Large intestine (tissue), 3 donors: ENCODE measurements at regions not wholly inside any gene's neighbourhood (a gene's known extent, or its start where the extent isn't known, plus 50 kb on each side); places are given as distances from the start of the nearest gene placed in this dataset.

Source experiments
- DNase-seq, 2 donors: peaks; one replicate each; pipeline versions ENCODE4 v3.0.0 to v3.0.0-alpha.2; 2013
- H3K27ac ChIP-seq: one replicate; pipeline ENCODE4 v1.5.1; 2013; ENCODE audit warnings: low read length
- H3K27me3 ChIP-seq: 2 replicates; pipeline ENCODE4 v1.6.1; 2013; ENCODE audit warnings: low read length; ENCODE audit not compliant: control insufficient read depth, insufficient read depth
- H3K36me3 ChIP-seq: 2 replicates; pipeline ENCODE4 v1.6.1; 2013; ENCODE audit warnings: low read length; ENCODE audit not compliant: control insufficient read depth, insufficient read depth
- H3K4me1 ChIP-seq: one replicate; pipeline ENCODE4 v1.6.1; 2013; ENCODE audit warnings: low read length; ENCODE audit not compliant: control insufficient read depth, insufficient read depth
- H3K4me3 ChIP-seq: one replicate; pipeline ENCODE4 v1.5.1; 2013; ENCODE audit warnings: low read length
- H3K9me3 ChIP-seq: one replicate; pipeline ENCODE4 v1.6.1; 2013; ENCODE audit warnings: mild to moderate bottlenecking, low read depth, low read length, moderate library complexity; ENCODE audit not compliant: control insufficient read depth
- WGBS: methylation state at CpG from one replicate; pipeline ENCODE4 v1.1.5; 2013; ENCODE audit warnings: low lambda C conversion rate; ENCODE audit not compliant: insufficient coverage; 5-methylcytosine and 5-hydroxymethylcytosine counted together

- no peak overlapping the region for H3K4me3 ChIP-seq
- H3K9me3 ChIP-seq: no peaks in the 10 kb centered on the region
- H3K36me3 ChIP-seq: no peaks in the 10 kb centered on the region
- no CpG with 5 or more reads among the region's 2 CpGs for WGBS
- H3K27ac ChIP-seq: no peak overlapping the region
- DNase-seq: no peak
- H3K4me1 ChIP-seq: no peaks in the 10 kb centered on the region
- H3K27me3 ChIP-seq: no peaks in the 10 kb centered on the region
Observed at GRCh38 chr4:154088741-154089140, 299.9 kb upstream of the SFRP2 start.

- H3K27me3 ChIP-seq: no peaks in the 10 kb centered on the region
Observed at GRCh38 chr4:154086247-154086646, 297.4 kb upstream of the SFRP2 start.

GRCh38 chr4:154084864-154085263 is 296.0 kb upstream of the SFRP2 start:
- H3K27ac ChIP-seq: no peak overlapping the region
- no peaks in the 10 kb centered on the region for H3K4me1 ChIP-seq
- no peaks in the 10 kb centered on the region for H3K36me3 ChIP-seq
- no peak overlapping the region for H3K4me3 ChIP-seq
- no peak for DNase-seq
- WGBS: no CpG with 5 or more reads among the region's 1 CpG
- H3K27me3 ChIP-seq: no peaks in the 10 kb centered on the region
- no peaks in the 10 kb centered on the region for H3K9me3 ChIP-seq

More at GRCh38 chr4:154086247-154086646, 297.4 kb upstream of the SFRP2 start:
- WGBS: no CpG with 5 or more reads among the region's 3 CpGs
- Histone ChIP-seq H3K4me3 (no peak overlapping the region), H3K4me1 (no peaks in the 10 kb centered on the region), H3K9me3 (no peaks in the 10 kb centered on the region), H3K36me3 (no peaks in the 10 kb centered on the region), H3K27ac (no peak overlapping the region)
- DNase-seq: no peak

GRCh38 chr4:154082760-154083535 is 294.1 kb upstream of the SFRP2 start:
- no peak overlapping the region for H3K27ac ChIP-seq
- WGBS: no CpG with 5 or more reads among the region's 5 CpGs
- DNase-seq: no peak
- H3K36me3 ChIP-seq: no peaks in the 10 kb centered on the region
- no peaks in the 10 kb centered on the region for H3K4me1 ChIP-seq
- no peaks in the 10 kb centered on the region for H3K27me3 ChIP-seq
- H3K4me3 ChIP-seq: no peak overlapping the region
- H3K9me3 ChIP-seq: no peaks in the 10 kb centered on the region

GRCh38 chr4:154081391-154081790 is 292.5 kb upstream of the SFRP2 start:
- DNase-seq: no peak
- Histone ChIP-seq H3K9me3 (no peaks in the 10 kb centered on the region), H3K4me1 (no peaks in the 10 kb centered on the region), H3K36me3 (no peaks in the 10 kb centered on the region), H3K27me3 (no peaks in the 10 kb centered on the region), H3K4me3 (no peak overlapping the region), H3K27ac (no peak overlapping the region)
- WGBS: 80% methylated on average over 1 of the region's 2 CpGs

GRCh38 chr4:154078504-154079350 is 289.8 kb upstream of the SFRP2 start:
- Histone ChIP-seq H3K9me3 (no peaks in the 10 kb centered on the region), H3K27ac (no peak overlapping the region), H3K4me3 (no peak overlapping the region), H3K36me3 (no peaks in the 10 kb centered on the region), H3K4me1 (no peaks in the 10 kb centered on the region), H3K27me3 (no peaks in the 10 kb centered on the region)
- DNase-seq: no peak
- WGBS: no CpG with 5 or more reads among the region's 8 CpGs

GRCh38 chr4:154076921-154077320 is 288.0 kb upstream of the SFRP2 start:
- WGBS: 85% methylated on average over 2 of the region's 4 CpGs
- no peak overlapping the region for H3K4me3 ChIP-seq
- H3K36me3 ChIP-seq: no peaks in the 10 kb centered on the region
- no peaks in the 10 kb centered on the region for H3K4me1 ChIP-seq
- H3K27me3 ChIP-seq: no peaks in the 10 kb centered on the region
- no peaks in the 10 kb centered on the region for H3K9me3 ChIP-seq
- no peak overlapping the region for H3K27ac ChIP-seq
- DNase-seq: no peak

- H3K9me3 ChIP-seq: no peaks in the 10 kb centered on the region
- no peaks in the 10 kb centered on the region for H3K27me3 ChIP-seq
- no peak overlapping the region for H3K4me3 ChIP-seq
- no peaks in the 10 kb centered on the region for H3K36me3 ChIP-seq
- H3K4me1 ChIP-seq: no peaks in the 10 kb centered on the region
- DNase-seq: no peak
- H3K27ac ChIP-seq: no peak overlapping the region
- WGBS: 83% methylated on average over 2 of the region's 4 CpGs
Observed at GRCh38 chr4:154073107-154073822, 284.4 kb upstream of the SFRP2 start.

- H3K27ac ChIP-seq: no peak overlapping the region
- no peaks in the 10 kb centered on the region for H3K27me3 ChIP-seq
- H3K36me3 ChIP-seq: no peaks in the 10 kb centered on the region
- H3K4me1 ChIP-seq: no peaks in the 10 kb centered on the region
- no peak for DNase-seq
- H3K4me3 ChIP-seq: no peak overlapping the region
- H3K9me3 ChIP-seq: no peaks in the 10 kb centered on the region
Observed at GRCh38 chr4:154067786-154068185, 278.9 kb upstream of the SFRP2 start.

- Histone ChIP-seq H3K9me3 (no peaks in the 10 kb centered on the region), H3K27ac (no peak overlapping the region), H3K4me3 (no peak overlapping the region), H3K27me3 (no peaks in the 10 kb centered on the region), H3K4me1 (no peaks in the 10 kb centered on the region), H3K36me3 (no peaks in the 10 kb centered on the region)
- DNase-seq: no peak
Observed at GRCh38 chr4:154065368-154065767, 276.5 kb upstream of the SFRP2 start.
